SU-DHL-6 (cell line): ENCODE measurements at regions not wholly inside any gene's neighbourhood (a gene's known extent, or its start where the extent isn't known, plus 50 kb on each side); places are given as distances from the start of the nearest gene placed in this dataset.

ENCODE experiments used
- H2AFZ ChIP-seq: fragments of 200-600 bp; sonication (generic); 2 replicates; pipeline ENCODE4 v1.6.1; 2014; ENCODE audit warnings: low read depth, mild to moderate bottlenecking, moderate library complexity, mixed read lengths, antibody characterized with exemption, low read length; ENCODE audit not compliant: severe bottlenecking
- H3F3A ChIP-seq: fragments of 200-600 bp; shearing (Covaris generic); 2 replicates; pipeline ENCODE4 v1.6.0; 2016; ENCODE audit warnings: antibody characterized with exemption, mild to moderate bottlenecking; ENCODE audit not compliant: insufficient read depth
- H3K27ac ChIP-seq: fragments of 200-600 bp; sonication (generic); 2 replicates; pipeline ENCODE4 v1.5.1; 2016; ENCODE audit warnings: low read depth, mild to moderate bottlenecking, low read length, moderate library complexity, mixed read lengths
- H3K27me3 ChIP-seq: fragments of 200-600 bp; sonication (generic), shearing (Covaris generic); 2 replicates; pipeline ENCODE4 v1.6.0; 2014; ENCODE audit warnings: mild to moderate bottlenecking, low read length
- H3K36me3 ChIP-seq: fragments of 200-600 bp; sonication (generic); 2 replicates; pipeline ENCODE4 v1.6.1; 2014; ENCODE audit warnings: mild to moderate bottlenecking, low read length, mixed read lengths
- H3K4me2 ChIP-seq: fragments of 300-600, 200-600 bp; shearing (Covaris generic), sonication (generic); 2 replicates; pipeline ENCODE4 v1.6.0; 2014; ENCODE audit warnings: low read length, low read depth, mild to moderate bottlenecking; ENCODE audit not compliant: poor library complexity, severe bottlenecking
- H3K4me3 ChIP-seq: fragments of 200-600 bp; sonication (generic); 2 replicates; pipeline ENCODE4 v1.5.1; 2014; ENCODE audit warnings: antibody characterized with exemption, low read length, mild to moderate bottlenecking, mixed read lengths; ENCODE audit not compliant: insufficient read depth, poor library complexity, severe bottlenecking
- H3K79me2 ChIP-seq: fragments of 200-600 bp; sonication (generic); 2 replicates; pipeline ENCODE4 v1.6.1; 2014; ENCODE audit warnings: mild to moderate bottlenecking, low read length, moderate library complexity; ENCODE audit not compliant: insufficient read depth
- H3K9ac ChIP-seq: fragments of 200-600 bp; sonication (generic); 2 replicates; pipeline ENCODE4 v1.7.0; 2014; ENCODE audit warnings: mild to moderate bottlenecking, low read length
- H3K9me2 ChIP-seq: fragments of 200-600 bp; sonication (generic); replicated peaks from 2 replicates; pipeline ENCODE4 v1.6.1; 2014; ENCODE audit warnings: low read length; ENCODE audit not compliant: insufficient read depth
- H3K9me3 ChIP-seq: fragments of 200-600 bp; sonication (generic); 2 replicates; pipeline ENCODE4 v1.6.1; 2014; ENCODE audit warnings: low read length, mixed read lengths; ENCODE audit not compliant: insufficient read depth
- H4K20me1 ChIP-seq: fragments of 200-600 bp; sonication (generic); 2 replicates; pipeline ENCODE4 v1.6.1; 2014; ENCODE audit warnings: low read depth, mild to moderate bottlenecking, antibody characterized with exemption, low read length, moderate library complexity, mixed read lengths
- CTCF ChIP-seq: fragments of 200-600 bp; sonication (generic); IDR thresholded peaks from one replicate; pipeline ENCODE4 v1.5.1; 2017; ENCODE audit warnings: antibody characterized with exemption, mild to moderate bottlenecking, low read length, moderate library complexity; ENCODE audit not compliant: insufficient read depth, poor library complexity, severe bottlenecking
- EZH2phosphoT487 ChIP-seq: fragments of 200-600 bp; sonication (generic), shearing (Covaris generic); conservative IDR thresholded peaks from 2 replicates; pipeline ENCODE4 v1.6.1; 2018; ENCODE audit warnings: mild to moderate bottlenecking, antibody characterized with exemption, low read length, moderate library complexity, mixed read lengths

DNA sequence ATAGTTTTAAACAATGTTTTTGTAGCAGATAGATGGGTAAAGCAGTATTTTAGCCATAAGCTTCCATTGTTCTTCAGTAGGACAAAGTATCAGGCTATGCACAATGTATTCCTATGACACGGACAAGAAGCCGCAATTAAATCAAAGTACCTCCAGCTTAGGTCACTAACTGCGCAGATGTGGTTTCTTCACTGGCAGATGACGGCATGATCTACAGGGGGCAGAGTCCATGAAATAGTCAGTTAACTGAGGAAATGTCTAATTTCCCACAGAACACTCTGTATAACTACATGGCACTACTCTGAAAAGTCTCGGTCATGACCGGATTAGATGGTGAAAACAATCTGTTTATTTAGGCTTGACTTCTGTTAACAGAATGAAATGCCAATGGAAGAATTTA is 120.7 kb upstream of the TRPM3 start:
- no peak overlapping the region for H2AFZ ChIP-seq
- H3K9ac ChIP-seq: no peak overlapping the region
- no peak overlapping the region for H3K4me2 ChIP-seq
- no peaks in the 10 kb centered on the region for H4K20me1 ChIP-seq
- H3K9me2 ChIP-seq: no peaks in the 10 kb centered on the region
- H3K79me2 ChIP-seq: no peaks in the 10 kb centered on the region
- no peak overlapping the region for H3K27ac ChIP-seq
- no peaks in the 10 kb centered on the region for H3F3A ChIP-seq
- H3K36me3 ChIP-seq: no peaks in the 10 kb centered on the region
- TF ChIP-seq CTCF (no peak), EZH2phosphoT487 (no peak)
- H3K27me3 ChIP-seq: no peaks in the 10 kb centered on the region
- H3K9me3 ChIP-seq: no peaks in the 10 kb centered on the region
- no peak overlapping the region for H3K4me3 ChIP-seq

DNA sequence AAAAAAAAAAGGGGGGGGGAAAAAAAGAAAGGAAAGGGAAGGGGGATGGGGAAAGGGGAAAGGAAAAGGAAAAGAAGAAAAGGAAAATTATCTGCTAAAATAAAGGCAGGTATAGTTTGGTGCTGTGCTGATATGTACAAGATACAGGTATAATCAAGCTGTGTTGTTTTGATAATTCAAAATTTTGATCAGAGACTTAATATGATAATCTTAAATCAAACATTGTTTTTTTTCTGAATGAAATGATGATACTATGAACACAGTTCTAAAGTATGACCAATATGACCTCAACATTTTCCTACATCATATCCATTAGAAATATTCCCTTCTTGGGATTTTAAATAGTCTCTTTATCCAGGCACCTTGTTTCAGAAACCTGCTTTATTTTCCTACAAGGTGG is 115.6 kb upstream of the TRPM3 start:
- no peak overlapping the region for H3K27ac ChIP-seq
- no peaks in the 10 kb centered on the region for H3K36me3 ChIP-seq
- TF ChIP-seq EZH2phosphoT487 (no peak), CTCF (no peak)

GRCh38 chr9:71233646-71234045 is 112.2 kb upstream of the TRPM3 start:
- H3K27ac ChIP-seq: no peak overlapping the region
- no peak overlapping the region for H2AFZ ChIP-seq
- no peaks in the 10 kb centered on the region for H3K79me2 ChIP-seq
- no peaks in the 10 kb centered on the region for H3K9me2 ChIP-seq
- H3K36me3 ChIP-seq: no peaks in the 10 kb centered on the region
- no peak overlapping the region for H3K9ac ChIP-seq
- H3K27me3 ChIP-seq: no peaks in the 10 kb centered on the region
- TF ChIP-seq CTCF (no peak), EZH2phosphoT487 (no peak)
- no peak overlapping the region for H3K4me2 ChIP-seq
- H3K9me3 ChIP-seq: no peaks in the 10 kb centered on the region
- no peaks in the 10 kb centered on the region for H4K20me1 ChIP-seq
- no peak overlapping the region for H3K4me3 ChIP-seq
- no peaks in the 10 kb centered on the region for H3F3A ChIP-seq

More for the DNA sequence above, 115.6 kb upstream of the TRPM3 start:
- H3K27me3 ChIP-seq: no peaks in the 10 kb centered on the region
- H3K4me2 ChIP-seq: no peak overlapping the region
- H2AFZ ChIP-seq: no peak overlapping the region
- no peak overlapping the region for H3K9ac ChIP-seq
- no peaks in the 10 kb centered on the region for H3K9me3 ChIP-seq
- no peaks in the 10 kb centered on the region for H3K9me2 ChIP-seq
- no peaks in the 10 kb centered on the region for H3F3A ChIP-seq
- H3K79me2 ChIP-seq: no peaks in the 10 kb centered on the region
- H4K20me1 ChIP-seq: no peaks in the 10 kb centered on the region
- no peak overlapping the region for H3K4me3 ChIP-seq
